HT1080 (cell line): ENCODE measurements at regions not wholly inside any gene's neighbourhood (a gene's known extent, or its start where the extent isn't known, plus 50 kb on each side); places are given as distances from the start of the nearest gene placed in this dataset.
"Not testable (repeated sequence)": the region's sequence is repeated elsewhere in the genome, so short reads cannot be mapped to it uniquely, and the experiment has no call there.

Experiments
- DNase-seq: peaks from one replicate; pipeline ENCODE4 v3.0.0-alpha.2; 2015; ENCODE audit warnings: low read depth

GRCh38 chr18:2207294-2207693 is 364.0 kb downstream of the METTL4 start:
- no peak for DNase-seq

DNA sequence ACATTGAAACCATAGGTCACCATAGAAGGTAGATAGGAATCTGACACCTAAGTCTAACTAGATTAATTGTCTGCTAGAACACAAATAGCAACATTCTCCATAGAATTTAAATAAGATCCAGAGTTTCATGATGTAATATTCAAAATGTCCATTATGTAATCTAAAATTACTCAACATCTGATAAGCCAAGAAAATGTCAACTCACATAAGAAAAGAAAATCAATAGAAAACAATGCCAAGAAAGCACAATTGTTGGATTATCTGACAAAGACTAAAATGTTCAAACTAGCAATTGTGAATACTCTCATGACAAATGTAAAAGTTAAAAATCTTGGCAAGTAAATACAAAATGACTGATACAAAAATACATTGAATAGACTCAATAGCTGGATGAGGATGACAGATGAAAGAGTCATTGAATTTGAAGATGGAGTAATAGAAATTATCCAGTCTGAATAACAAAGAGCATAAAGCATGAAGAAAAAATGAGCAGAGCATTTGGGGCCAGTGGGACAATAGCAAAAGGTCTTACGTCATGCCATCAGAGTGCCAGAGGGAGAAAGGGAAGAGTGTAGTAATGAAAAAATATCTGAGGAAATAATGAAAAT is 358.6 kb downstream of the METTL4 start:
- no peak for DNase-seq

- no peak for DNase-seq
Measured at GRCh38 chr18:2213905-2214304, 357.4 kb downstream of the METTL4 start.

DNA sequence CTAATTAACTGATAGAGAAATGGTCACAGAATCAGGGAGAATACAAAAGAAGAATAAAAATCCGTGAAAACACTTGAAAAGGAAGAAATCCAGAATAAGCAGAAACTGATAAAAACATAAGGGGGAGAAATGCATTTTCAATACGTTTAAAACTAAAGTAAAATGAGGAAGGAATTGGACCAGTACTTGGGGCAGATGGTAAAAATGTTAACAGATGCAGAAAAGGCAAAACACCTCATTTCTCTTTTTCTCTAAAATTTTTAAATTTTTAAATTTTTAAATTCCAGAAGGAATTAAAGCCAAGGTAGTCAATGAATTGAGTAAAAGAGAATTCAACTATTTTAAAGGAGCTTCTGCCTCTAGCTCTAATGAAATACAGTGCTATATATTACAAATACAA is 353.9 kb downstream of the METTL4 start:
- no peak for DNase-seq

DNA sequence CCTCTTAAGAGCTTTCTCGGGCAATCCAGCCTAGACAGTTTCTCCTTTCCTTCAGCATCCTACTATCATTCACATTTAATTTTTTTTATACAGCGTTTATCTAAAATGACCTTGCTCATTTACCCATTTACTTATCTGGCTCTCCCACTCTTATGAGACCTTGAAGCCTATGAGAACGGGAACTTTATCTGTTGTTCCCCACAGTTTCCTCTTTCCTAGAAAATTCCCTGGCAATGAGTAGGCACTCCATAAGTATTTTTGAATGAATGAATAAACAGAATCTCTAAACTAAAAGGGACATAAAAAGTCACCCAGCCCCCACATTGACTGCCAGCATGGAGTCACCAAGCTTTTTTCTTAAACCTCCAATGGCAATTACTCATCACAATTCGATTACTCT is 353.2 kb downstream of the METTL4 start:
- DNase-seq, result no peak

DNA sequence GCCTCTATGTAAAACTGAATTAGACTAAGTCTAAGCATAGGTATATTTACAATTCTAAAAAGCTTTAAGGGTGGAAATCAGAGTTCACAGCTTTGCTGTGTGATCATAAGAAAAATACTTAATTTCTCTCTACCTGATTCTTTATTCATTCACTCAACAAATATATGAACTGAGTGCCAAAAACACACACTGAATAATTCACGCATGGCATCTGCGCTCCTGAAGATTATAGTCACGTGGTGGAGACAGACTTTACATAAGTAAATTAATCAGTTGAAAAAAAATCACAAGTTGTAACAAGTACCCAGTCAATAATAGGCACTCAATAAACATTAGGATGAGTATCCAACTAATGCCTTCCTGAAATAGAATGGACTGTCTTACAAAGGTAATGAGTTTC is 351.6 kb downstream of the METTL4 start:
- no peak for DNase-seq

DNA sequence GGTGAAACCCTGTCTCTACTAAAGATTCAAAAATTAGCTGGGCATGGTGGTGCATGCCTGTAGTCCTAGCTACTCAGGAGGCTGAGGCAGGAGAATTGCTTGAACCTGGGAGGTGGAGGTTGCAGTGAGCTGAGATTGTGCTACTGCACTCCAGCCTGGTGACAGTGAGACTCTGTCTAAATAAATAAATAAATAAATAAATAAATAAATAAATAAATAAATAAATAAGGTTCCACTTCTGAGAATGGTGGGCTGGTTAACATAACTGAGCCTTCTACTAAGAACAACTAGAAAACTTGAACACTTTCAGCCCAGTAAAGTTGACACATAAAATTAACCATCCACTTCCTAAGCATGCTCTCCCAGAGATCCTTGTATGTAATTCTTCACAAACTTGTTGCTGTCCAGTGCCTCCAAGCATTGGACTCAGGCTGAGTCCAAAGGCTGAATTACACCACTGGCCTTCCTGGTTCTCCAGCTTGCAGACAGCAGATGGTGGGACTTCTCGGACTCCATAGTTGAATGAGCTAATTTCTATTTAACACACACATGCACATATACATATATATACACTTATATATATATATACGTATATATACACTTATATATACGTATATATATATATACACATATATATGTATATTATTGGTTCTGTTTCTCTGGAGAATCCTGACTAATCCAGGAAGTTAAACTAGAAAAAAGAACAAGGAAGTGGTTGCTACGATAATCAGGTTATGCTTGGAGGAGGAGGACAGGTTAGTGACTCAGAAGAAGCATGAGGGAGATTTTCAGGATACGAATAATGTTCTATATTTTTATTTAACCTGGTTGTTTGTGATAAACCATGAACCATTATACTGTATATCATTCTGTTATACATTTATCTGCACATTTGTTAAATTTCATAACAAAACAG is 348.8 kb downstream of the METTL4 start:
- peak; percentile 11 for DNase-seq

- no peak for DNase-seq
Measured at GRCh38 chr18:2223449-2223848, 347.9 kb downstream of the METTL4 start.

DNA sequence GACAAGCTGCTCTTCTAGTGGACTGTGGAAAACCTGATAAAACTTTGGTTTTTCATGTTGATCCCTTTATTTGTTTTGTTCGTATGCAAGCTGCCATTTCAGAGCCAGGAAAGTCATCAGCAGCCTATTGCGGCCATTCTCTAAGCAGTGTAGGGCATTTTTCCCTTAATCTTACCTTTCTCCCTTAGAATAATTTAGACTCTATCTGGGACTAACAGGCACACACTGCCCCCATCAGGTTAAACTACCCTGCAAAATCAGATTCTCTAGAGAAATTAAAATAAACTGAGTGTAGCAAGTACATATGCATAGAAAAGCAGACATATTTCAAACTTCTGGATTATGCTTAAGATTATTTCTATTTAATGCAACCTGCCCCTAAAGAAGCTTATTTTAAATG is 347.5 kb downstream of the METTL4 start:
- peak; percentile 30 for DNase-seq

- DNase-seq, result no peak
Measured at GRCh38 chr18:2236232-2236631, 335.1 kb downstream of the METTL4 start.

- no peak for DNase-seq
Measured at GRCh38 chr18:2237706-2238105, 333.6 kb downstream of the METTL4 start.

DNA sequence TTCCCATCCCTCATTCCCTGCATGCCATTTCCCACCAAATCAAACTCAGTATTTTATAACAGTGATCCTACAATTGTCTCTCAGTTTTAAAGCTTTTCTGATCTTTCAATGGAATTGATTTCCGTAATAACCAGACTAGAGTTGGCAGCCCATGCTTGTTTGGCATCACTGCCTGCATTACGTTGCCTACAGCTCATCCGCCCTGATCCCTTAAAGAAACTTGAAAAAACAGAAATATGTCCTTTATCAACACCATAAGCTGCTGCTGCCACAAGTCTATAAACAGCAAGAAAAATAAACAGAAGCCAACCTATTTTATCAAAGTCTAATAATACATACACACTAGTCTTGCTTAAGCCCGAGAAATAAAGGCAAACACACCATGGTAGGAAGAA is 331.0 kb downstream of the METTL4 start:
- no peak for DNase-seq

GRCh38 chr18:2244641-2245040 is 326.7 kb downstream of the METTL4 start:
- DNase-seq, result no peak

DNA sequence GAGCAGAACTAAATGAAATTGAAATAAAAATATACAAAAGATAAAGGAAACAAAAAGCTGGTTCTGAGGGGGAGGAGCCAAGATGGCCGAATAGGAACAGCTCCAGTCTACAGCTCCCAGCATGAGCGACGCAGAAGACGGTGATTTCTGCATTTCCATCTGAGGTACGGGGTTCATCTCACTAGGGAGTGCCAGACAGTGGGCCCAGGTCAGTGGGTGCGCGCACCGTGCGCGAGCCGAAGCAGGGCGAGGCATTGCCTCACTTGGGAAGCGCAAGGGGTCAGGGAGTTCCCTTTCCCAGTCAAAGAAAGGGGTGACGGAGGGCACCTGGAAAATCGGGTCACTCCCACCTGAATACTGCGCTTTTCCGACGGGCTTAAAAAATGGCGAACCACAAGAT is 324.2 kb downstream of the METTL4 start:
- DNase-seq, result not testable (repeated sequence)

GRCh38 chr18:2254977-2255376 is 316.3 kb downstream of the METTL4 start:
- DNase-seq, result no peak

DNA sequence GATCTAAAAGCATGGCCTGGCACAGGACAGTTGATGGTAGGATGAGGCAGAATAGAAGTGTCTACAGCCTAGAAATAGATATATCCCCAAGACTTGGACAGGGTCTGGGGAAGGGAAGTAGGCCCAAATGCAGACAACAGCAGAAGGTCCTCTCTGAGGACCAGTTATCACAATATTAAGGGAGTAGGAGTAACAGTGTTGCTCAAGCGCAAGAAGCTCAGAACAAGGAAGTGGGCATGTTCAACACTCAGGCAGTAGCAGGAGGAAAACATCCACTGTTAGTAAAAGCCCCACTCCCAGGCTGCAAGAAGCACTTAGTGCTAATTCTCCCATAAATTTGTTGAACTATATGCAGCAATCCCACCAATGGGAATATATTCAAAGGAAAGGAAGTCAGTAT is 314.7 kb downstream of the METTL4 start:
- DNase-seq, result no peak

- no peak for DNase-seq
Measured at GRCh38 chr18:2258954-2259353, 312.4 kb downstream of the METTL4 start.

- no peak for DNase-seq
Measured at GRCh38 chr18:2263303-2263890, 307.9 kb downstream of the METTL4 start.

DNA sequence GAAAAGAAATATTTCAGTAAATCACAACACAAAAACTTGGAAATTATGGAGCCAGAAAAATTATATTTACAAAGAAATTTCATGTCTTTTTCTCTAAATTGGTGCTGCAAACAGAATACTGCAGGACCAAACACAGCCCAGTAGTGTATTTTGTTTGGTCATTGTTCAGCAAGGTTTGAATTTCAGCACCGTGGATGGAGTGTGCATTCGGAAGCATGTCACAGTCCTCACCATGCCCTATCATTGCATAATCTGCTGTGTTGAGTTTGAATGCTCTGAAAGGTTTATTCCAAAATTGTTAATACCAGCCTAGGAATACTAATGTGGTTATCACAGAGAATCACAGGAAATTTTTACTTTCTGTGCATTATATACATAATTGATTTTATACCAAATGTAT is 296.7 kb downstream of the METTL4 start:
- no peak for DNase-seq

DNA sequence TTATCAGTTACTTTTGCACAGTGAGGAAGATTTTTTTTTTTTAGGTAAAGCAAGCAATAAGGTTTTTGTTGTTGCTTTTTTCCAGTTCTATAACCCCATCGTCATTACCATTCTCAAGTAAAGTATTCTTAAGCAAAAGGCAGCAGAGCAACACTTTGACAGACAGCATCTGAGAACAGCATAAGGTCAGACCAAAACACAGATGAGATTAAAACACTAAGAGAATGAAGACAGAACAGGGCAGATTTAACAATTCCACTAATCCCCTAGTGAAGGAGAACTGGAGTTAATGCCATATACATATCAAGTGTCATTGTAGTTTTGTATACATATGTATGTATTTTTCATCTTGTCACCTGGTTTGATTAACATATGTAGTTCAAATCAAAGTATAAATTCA is 290.2 kb downstream of the METTL4 start:
- no peak for DNase-seq

DNA sequence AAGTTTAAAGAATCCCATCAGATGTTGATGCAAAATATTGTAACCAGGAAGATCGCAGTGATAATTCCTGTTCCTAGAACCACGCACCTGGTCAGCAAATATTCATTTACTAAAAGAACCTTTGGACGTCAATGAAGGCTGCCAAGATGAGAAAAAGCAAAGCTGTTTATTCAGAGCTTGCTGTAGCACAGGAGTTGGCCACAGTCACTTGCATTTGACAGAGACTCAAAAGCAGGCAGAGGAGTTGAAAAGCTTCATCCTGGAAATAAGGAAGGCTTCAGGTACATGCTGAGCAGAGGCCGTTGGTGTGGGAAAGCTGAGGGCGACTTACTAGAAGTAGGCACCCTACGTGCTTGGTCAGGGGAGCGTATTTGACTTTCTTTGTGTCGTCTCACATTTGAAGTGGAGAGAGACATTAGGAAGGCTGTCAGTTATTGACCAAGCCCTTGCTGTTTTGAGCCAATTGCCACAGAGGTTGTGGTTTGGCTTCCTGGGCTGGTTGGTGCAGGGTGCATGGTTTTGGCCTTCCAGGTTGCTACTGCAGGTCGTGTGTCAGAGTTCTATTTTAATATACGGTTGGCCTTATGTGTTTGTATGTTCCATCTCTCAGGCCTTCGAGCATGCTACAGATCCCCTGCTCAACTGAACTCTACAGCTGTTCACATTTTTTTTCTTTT is 289.6 kb downstream of the METTL4 start:
- DNase-seq, result no peak
